DOHH2 (cell line): ENCODE measurements at regions not wholly inside any gene's neighbourhood (a gene's known extent, or its start where the extent isn't known, plus 50 kb on each side); places are given as distances from the start of the nearest gene placed in this dataset.

Experiments used
- EZH2phosphoT487 ChIP-seq: fragments of 200-600 bp; sonication (generic); IDR thresholded peaks from 2 replicates; pipeline ENCODE4 v1.6.1; 2017; ENCODE audit warnings: borderline replicate concordance, mild to moderate bottlenecking, antibody characterized with exemption, low read length, moderate library complexity, mixed read lengths
- TF ChIP-seq, protein P1 (sequence below): fragments of 200-600 bp; sonication (generic); IDR thresholded peaks from one replicate; pipeline ENCODE4 v1.5.1; 2014; ENCODE audit warnings: antibody characterized with exemption, mild to moderate bottlenecking, low read depth, low read length; ENCODE audit not compliant: poor library complexity, severe bottlenecking

- TF ChIP-seq, protein P1, sequence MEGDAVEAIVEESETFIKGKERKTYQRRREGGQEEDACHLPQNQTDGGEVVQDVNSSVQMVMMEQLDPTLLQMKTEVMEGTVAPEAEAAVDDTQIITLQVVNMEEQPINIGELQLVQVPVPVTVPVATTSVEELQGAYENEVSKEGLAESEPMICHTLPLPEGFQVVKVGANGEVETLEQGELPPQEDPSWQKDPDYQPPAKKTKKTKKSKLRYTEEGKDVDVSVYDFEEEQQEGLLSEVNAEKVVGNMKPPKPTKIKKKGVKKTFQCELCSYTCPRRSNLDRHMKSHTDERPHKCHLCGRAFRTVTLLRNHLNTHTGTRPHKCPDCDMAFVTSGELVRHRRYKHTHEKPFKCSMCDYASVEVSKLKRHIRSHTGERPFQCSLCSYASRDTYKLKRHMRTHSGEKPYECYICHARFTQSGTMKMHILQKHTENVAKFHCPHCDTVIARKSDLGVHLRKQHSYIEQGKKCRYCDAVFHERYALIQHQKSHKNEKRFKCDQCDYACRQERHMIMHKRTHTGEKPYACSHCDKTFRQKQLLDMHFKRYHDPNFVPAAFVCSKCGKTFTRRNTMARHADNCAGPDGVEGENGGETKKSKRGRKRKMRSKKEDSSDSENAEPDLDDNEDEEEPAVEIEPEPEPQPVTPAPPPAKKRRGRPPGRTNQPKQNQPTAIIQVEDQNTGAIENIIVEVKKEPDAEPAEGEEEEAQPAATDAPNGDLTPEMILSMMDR, result no peak
- no peak for TF ChIP-seq EZH2phosphoT487
Observed at GRCh38 chr16:13306161-13306995, 405.0 kb downstream of the SHISA9 start.
